Sigmoid colon (tissue), 6 donors: ENCODE measurements at regions not wholly inside any gene's neighbourhood (a gene's known extent, or its start where the extent isn't known, plus 50 kb on each side); places are given as distances from the start of the nearest gene placed in this dataset.

ENCODE experiments used
- DNase-seq: peaks from one replicate; pipeline ENCODE4 v3.0.0-alpha.2; 2019
- H3K27ac ChIP-seq, 4 donors: fragments of 200-600 bp; sonication (generic); one replicate each; pipeline ENCODE4 v1.5.1; 2016 to 2019; ENCODE audit warnings: mild to moderate bottlenecking in 1 of 4
- H3K27me3 ChIP-seq, 3 donors: fragments of 200-600 bp; sonication (generic); one replicate each; pipeline ENCODE4 v1.5.1; 2019; ENCODE audit warnings: mild to moderate bottlenecking in 1 of 3
- H3K36me3 ChIP-seq, 4 donors: fragments of 200-600 bp; sonication (generic); one replicate each; pipeline ENCODE4 v1.5.1; 2016 to 2019
- H3K4me1 ChIP-seq, 4 donors: fragments of 200-600 bp; sonication (generic); one replicate each; pipeline ENCODE4 v1.5.1; 2017 to 2019
- H3K4me3 ChIP-seq, 4 donors: fragments of 200-600 bp; sonication (generic); one replicate each; pipeline ENCODE4 v1.5.1; 2017 to 2019; ENCODE audit warnings: mild to moderate bottlenecking in 2 of 4, moderate library complexity in 1 of 4
- H3K9me3 ChIP-seq, 4 donors: fragments of 200-600 bp in 3 of 4; sonication (generic) in 3 of 4; one replicate each; pipeline versions ENCODE4 v1.5.1 to v1.6.1; 2013 to 2019
- EP300 ChIP-seq, 4 donors: sonication (generic); formaldehyde crosslinking; IDR thresholded peaks; one replicate each; pipeline ENCODE4 v1.6.1; 2017; ENCODE audit warnings: antibody characterized with exemption in 4 of 4
- POLR2A ChIP-seq, 2 donors: fragments of 450-650 bp; IDR thresholded peaks; one replicate each; pipeline ENCODE4 v1.6.1; 2016; ENCODE audit warnings: antibody characterized with exemption in 2 of 2, mild to moderate bottlenecking in 2 of 2, moderate library complexity in 2 of 2
- POLR2AphosphoS5 ChIP-seq, 4 donors: sonication (generic); formaldehyde crosslinking; IDR thresholded peaks; one replicate each; pipeline ENCODE4 v1.6.1; 2017; ENCODE audit warnings: antibody characterized with exemption in 4 of 4
- WGBS, 2 donors: extraction: QIAGEN DNeasy Blood & Tissue Kit; methylation state at CpG; one replicate each; pipeline ENCODE4 v1.1.7; 2013; 5-methylcytosine and 5-hydroxymethylcytosine counted together
- intact Hi-C: fragments of 100-400 bp; cut with DNase I; formaldehyde crosslinking; loops from one replicate; pipeline ENCODE4 v1.15.1; 2023
- TF ChIP-seq, protein P1 (sequence below), 4 experiments: fragments of 450-650 bp in 3 of 4; fragments of 200-600 bp in 1 of 4; IDR thresholded peaks; one replicate each; pipeline ENCODE4 v1.5.1; 2016 to 2019; ENCODE audit warnings: antibody characterized with exemption in 4 of 4, mild to moderate bottlenecking in 3 of 4, moderate library complexity in 2 of 4
- donor health status: healthy with polysubstance abuse.
- donor health status: healthy.

DNA sequence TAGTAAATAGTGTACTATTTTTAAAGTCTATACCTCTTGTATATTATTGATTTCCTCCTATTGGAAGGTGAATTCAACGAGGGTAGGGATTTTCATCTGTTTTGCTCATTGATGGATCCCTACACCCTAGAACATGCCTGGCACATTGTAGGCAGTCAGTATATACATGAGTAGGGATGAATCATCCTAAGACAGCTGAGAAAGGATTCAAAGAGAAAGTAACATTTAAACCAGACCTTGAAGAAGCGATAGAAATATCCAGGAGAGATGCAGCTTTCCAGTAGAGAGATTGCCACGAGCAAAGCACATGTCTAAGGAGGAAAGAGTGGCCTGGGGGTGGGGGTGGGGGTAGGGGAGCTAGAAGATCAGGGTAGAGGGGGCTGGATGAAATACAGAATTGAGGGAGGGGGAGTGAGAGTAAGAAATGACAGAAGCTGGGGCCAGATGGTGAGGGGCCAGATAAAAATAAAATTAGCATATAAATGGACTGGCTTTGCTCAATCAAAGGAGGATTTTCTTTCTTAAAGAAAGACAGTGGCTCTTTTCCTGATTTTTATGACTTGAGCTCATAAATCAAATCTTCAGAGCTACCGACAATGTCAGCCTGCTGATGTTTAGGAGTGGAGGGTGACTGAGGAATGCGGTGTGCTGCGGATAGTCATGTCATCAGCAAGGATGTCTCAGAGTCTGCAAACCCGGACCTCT, 168.2 kb downstream of the SAMD5 start:
- Histone ChIP-seq H3K4me3 (no peak overlapping the region), H3K4me1 (no peaks in the 10 kb centered on the region), H3K27ac (no peak overlapping the region), H3K9me3 (no peaks in the 10 kb centered on the region), H3K36me3 (no peaks in the 10 kb centered on the region), H3K27me3 (no peaks in the 10 kb centered on the region)
- no peak for DNase-seq
- intact Hi-C loops: no loop called here
- 72 to 77% methylated on average over 7 of the region's 7 CpGs for WGBS, 2 donors
- no peak for TF ChIP-seq POLR2AphosphoS5 (IDR thresholded peaks at IDR 0.05)
- TF ChIP-seq EP300 (IDR thresholded peaks at IDR 0.05): no peak
- TF ChIP-seq, protein P1, sequence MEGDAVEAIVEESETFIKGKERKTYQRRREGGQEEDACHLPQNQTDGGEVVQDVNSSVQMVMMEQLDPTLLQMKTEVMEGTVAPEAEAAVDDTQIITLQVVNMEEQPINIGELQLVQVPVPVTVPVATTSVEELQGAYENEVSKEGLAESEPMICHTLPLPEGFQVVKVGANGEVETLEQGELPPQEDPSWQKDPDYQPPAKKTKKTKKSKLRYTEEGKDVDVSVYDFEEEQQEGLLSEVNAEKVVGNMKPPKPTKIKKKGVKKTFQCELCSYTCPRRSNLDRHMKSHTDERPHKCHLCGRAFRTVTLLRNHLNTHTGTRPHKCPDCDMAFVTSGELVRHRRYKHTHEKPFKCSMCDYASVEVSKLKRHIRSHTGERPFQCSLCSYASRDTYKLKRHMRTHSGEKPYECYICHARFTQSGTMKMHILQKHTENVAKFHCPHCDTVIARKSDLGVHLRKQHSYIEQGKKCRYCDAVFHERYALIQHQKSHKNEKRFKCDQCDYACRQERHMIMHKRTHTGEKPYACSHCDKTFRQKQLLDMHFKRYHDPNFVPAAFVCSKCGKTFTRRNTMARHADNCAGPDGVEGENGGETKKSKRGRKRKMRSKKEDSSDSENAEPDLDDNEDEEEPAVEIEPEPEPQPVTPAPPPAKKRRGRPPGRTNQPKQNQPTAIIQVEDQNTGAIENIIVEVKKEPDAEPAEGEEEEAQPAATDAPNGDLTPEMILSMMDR (IDR thresholded peaks at IDR 0.05): no peak
- TF ChIP-seq POLR2A (IDR thresholded peaks at IDR 0.05): no peak

DNA sequence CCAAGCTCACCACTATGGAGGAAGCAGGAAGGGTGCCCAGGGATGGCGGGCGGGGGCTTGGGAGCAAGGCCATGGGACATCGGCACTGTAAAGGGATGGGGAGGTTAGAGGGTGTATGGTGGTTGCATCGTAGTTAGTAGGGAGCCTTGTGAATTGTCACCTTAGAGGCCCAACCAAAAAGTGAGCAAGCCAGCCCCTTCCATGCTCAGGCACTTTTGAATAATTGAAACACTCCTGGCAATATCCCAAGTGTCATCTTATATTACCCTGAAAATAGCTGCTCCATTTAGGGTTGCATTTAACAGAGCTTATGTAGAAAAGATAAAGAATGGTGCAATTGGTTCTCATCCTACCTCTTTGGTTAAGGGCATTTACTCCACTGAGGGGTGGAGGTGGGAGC, 169.2 kb downstream of the SAMD5 start:
- intact Hi-C loops: no loop called here
- Histone ChIP-seq H3K27ac (no peak overlapping the region), H3K4me3 (no peak overlapping the region), H3K4me1 (no peaks in the 10 kb centered on the region), H3K27me3 (no peaks in the 10 kb centered on the region), H3K36me3 (no peaks in the 10 kb centered on the region), H3K9me3 (no peaks in the 10 kb centered on the region)
- TF ChIP-seq POLR2AphosphoS5 (IDR thresholded peaks at IDR 0.05): no peak
- TF ChIP-seq POLR2A (IDR thresholded peaks at IDR 0.05): no peak
- TF ChIP-seq, protein P1 (IDR thresholded peaks at IDR 0.05): no peak
- no peak for TF ChIP-seq EP300 (IDR thresholded peaks at IDR 0.05)
- 70 to 81% methylated on average over 4 of the region's 4 CpGs for WGBS, 2 donors
- no peak for DNase-seq

DNA sequence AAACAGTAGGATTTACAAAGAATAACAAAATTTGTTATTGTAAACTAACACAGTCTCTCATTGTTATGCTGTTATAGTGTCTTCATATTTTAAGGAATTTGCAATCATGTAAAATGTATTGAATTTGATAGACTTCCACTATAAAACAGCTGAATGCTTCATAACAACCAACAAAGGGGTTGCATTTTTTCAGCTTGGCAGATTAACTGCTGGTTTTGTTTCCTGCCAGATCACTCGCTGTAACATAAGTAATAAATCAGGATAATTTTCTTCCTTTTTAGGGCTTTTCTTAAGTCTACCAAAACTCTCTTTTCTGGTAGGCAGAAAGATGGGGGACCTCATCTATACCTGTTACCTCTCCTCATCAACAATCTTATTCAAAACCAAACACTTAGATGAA, 169.8 kb downstream of the SAMD5 start:
- 39 to 79% methylated on average over 1 of the region's 1 CpG for WGBS, 2 donors
- no peaks in the 10 kb centered on the region for H3K27me3 ChIP-seq
- H3K36me3 ChIP-seq: no peaks in the 10 kb centered on the region
- DNase-seq: no peak
- no peak overlapping the region for H3K27ac ChIP-seq
- no peak overlapping the region for H3K4me3 ChIP-seq
- no peaks in the 10 kb centered on the region for H3K4me1 ChIP-seq
- H3K9me3 ChIP-seq: no peaks in the 10 kb centered on the region
- TF ChIP-seq POLR2AphosphoS5 (IDR thresholded peaks at IDR 0.05): no peak
- TF ChIP-seq EP300 (IDR thresholded peaks at IDR 0.05): no peak
- intact Hi-C loops: no loop called here

DNA sequence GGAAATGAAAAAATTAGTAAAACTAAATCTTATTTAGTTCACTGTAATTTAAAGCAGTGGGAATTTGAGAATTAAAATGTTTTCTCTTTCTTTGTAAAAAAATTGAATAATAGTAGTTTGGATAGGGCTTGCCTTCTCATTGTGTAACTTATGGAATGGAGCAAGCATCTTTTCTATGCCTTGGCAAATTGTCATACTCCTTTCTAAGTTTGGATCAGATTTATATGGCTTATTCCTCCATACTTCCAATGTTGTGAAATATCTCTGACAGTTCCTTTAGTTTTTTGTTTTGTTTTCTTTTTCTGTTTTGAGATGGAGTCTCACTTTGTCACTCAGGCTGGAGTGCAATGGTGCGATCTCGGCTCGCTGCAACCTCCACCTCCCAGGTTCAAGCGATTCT, 176.4 kb downstream of the SAMD5 start:
- WGBS, 2 donors: 96 to 98% methylated on average over 4 of the region's 4 CpGs

DNA sequence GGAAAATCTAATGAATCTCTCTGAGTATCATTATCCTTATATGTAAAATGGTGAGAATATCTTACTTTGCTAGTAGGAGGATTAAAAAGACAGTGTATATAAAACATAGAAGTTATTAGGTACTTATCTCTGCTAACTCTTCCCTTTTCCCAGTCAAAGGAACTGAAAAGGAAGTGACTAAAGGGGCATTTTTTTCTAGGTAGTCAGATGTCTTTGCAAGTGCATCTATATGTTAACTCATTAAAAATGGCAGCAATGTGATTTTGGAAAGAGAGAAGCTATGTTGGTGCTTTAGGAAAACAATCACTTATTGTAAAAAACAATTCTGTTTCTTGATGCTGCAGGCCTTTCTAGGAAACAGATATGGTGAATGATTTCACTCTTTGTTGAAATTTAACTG, 180.9 kb downstream of the SAMD5 start:
- H3K27ac ChIP-seq: no peak overlapping the region
- no peak for DNase-seq
- H3K27me3 ChIP-seq: no peaks in the 10 kb centered on the region
- H3K36me3 ChIP-seq: no peaks in the 10 kb centered on the region
- intact Hi-C loops: no loop called here
- no peaks in the 10 kb centered on the region for H3K9me3 ChIP-seq
- H3K4me3 ChIP-seq: no peak overlapping the region
- TF ChIP-seq POLR2AphosphoS5 (IDR thresholded peaks at IDR 0.05): no peak
- H3K4me1 ChIP-seq: no peaks in the 10 kb centered on the region

More for the DNA sequence above, 176.4 kb downstream of the SAMD5 start:
- no peaks in the 10 kb centered on the region for H3K4me1 ChIP-seq
- DNase-seq: no peak
- intact Hi-C loops: no loop called here
- H3K4me3 ChIP-seq: no peak overlapping the region
- no peak for TF ChIP-seq POLR2A (IDR thresholded peaks at IDR 0.05)
- TF ChIP-seq EP300 (IDR thresholded peaks at IDR 0.05): no peak
- TF ChIP-seq, protein P1 (IDR thresholded peaks at IDR 0.05): no peak
- TF ChIP-seq POLR2AphosphoS5 (IDR thresholded peaks at IDR 0.05): no peak
- H3K27me3 ChIP-seq: no peaks in the 10 kb centered on the region
- H3K36me3 ChIP-seq: no peaks in the 10 kb centered on the region
- no peak overlapping the region for H3K27ac ChIP-seq
- no peaks in the 10 kb centered on the region for H3K9me3 ChIP-seq

DNA sequence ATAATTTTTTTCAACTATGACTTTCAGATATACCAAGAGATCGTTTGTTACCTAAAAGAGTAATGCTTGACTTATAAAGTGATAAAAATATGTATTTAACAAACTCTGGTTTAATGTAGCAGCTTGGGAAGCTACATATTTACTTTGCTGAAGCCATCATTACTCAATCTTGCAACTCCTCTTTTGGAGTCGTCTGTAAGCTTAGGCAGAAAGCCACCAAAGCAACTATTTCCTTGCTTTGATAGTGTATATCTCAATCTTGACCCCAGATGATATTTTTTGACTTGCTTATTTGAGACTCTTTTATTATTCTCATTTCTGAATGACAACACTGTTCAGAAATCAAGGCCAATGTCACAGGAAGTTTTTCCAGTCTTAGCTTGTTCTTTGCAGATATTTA, 183.0 kb downstream of the SAMD5 start:
- Histone ChIP-seq H3K4me3 (no peak overlapping the region), H3K4me1 (no peaks in the 10 kb centered on the region), H3K36me3 (no peaks in the 10 kb centered on the region), H3K27ac (no peak overlapping the region), H3K27me3 (no peaks in the 10 kb centered on the region), H3K9me3 (no peaks in the 10 kb centered on the region)
- TF ChIP-seq EP300 (IDR thresholded peaks at IDR 0.05) (no peak), POLR2AphosphoS5 (IDR thresholded peaks at IDR 0.05) (no peak), POLR2A (IDR thresholded peaks at IDR 0.05) (no peak)
- TF ChIP-seq, protein P1 (IDR thresholded peaks at IDR 0.05): no peak
- 37 to 54% methylated on average over 2 of the region's 2 CpGs for WGBS, 2 donors
- intact Hi-C loops: no loop called here
- DNase-seq: no peak
